OCI-LY1 (cell line): ENCODE measurements at regions not wholly inside any gene's neighbourhood (a gene's known extent, or its start where the extent isn't known, plus 50 kb on each side); places are given as distances from the start of the nearest gene placed in this dataset.

Source experiments
- CTCF ChIP-seq: fragments of 200-600 bp; sonication (generic), shearing (Covaris generic); IDR thresholded peaks from 2 replicates; pipeline ENCODE4 v1.5.1; 2017; ENCODE audit warnings: mild to moderate bottlenecking, antibody characterized with exemption, low read length, moderate library complexity, mixed read lengths
- EZH2 ChIP-seq: fragments of 200-600 bp; sonication (generic), shearing (Covaris generic); IDR thresholded peaks from 2 replicates; pipeline ENCODE4 v1.8.0; 2017; ENCODE audit warnings: borderline replicate concordance, mixed run types, mild to moderate bottlenecking, antibody characterized with exemption, low read length, moderate library complexity, mixed read lengths

- TF ChIP-seq CTCF: no peak
- TF ChIP-seq EZH2: no peak
Measured at GRCh38 chr3:79968418-79968817, 200.6 kb upstream of the ROBO1 start.
